ENCODE measurements at regions not wholly inside any gene's neighbourhood (a gene's known extent, or its start where the extent isn't known, plus 50 kb on each side); places are given as distances from the start of the nearest gene placed in this dataset.

GRCh38 chr3:187458921-187459320, 90.7 kb downstream of the RTP4 start:
- no peaks in the 10 kb centered on the region for H3K9me3 ChIP-seq (ENCODE audit: insufficient read depth, low read length)
- H3K9me2 ChIP-seq (replicated peaks; ENCODE audit: insufficient read depth, low read length), result no peaks in the 10 kb centered on the region
- no peaks in the 10 kb centered on the region for H3K27me3 ChIP-seq (ENCODE audit: low read length)
- no peak overlapping the region for H3K9ac ChIP-seq (ENCODE audit: low read length)
- H3K79me2 ChIP-seq (ENCODE audit: insufficient read depth, low read length), result no peaks in the 10 kb centered on the region
- no peaks in the 10 kb centered on the region for H3F3A ChIP-seq (ENCODE audit: insufficient read depth)
- no peak overlapping the region for H3K4me2 ChIP-seq (ENCODE audit: low read depth, low read length, poor library complexity, severe bottlenecking)
- no peaks in the 10 kb centered on the region for H3K36me3 ChIP-seq (ENCODE audit: low read length)
- TF ChIP-seq CTCF (IDR thresholded peaks at IDR 0.05; ENCODE audit: insufficient read depth, low read length, poor library complexity, severe bottlenecking), result no peak
- no peak for TF ChIP-seq EZH2phosphoT487 (conservative IDR thresholded peaks at IDR 0.05; ENCODE audit: low read length)
- no peak overlapping the region for H2AFZ ChIP-seq (ENCODE audit: low read depth, low read length, severe bottlenecking)
- H3K4me3 ChIP-seq (ENCODE audit: insufficient read depth, low read length, poor library complexity, severe bottlenecking), result no peak overlapping the region
- no peaks in the 10 kb centered on the region for H4K20me1 ChIP-seq (ENCODE audit: low read depth, low read length)
- no peak overlapping the region for H3K27ac ChIP-seq (ENCODE audit: low read depth, low read length)

- Histone ChIP-seq H3K4me3 (ENCODE audit: insufficient read depth, low read length, poor library complexity, severe bottlenecking) (no peak overlapping the region), H3F3A (ENCODE audit: insufficient read depth) (no peaks in the 10 kb centered on the region), H3K36me3 (ENCODE audit: low read length) (no peaks in the 10 kb centered on the region), H3K9ac (ENCODE audit: low read length) (no peak overlapping the region), H3K79me2 (ENCODE audit: insufficient read depth, low read length) (no peaks in the 10 kb centered on the region), H3K27ac (ENCODE audit: low read depth, low read length) (no peak overlapping the region), H3K27me3 (ENCODE audit: low read length) (no peaks in the 10 kb centered on the region), H3K9me3 (ENCODE audit: insufficient read depth, low read length) (no peaks in the 10 kb centered on the region), H2AFZ (ENCODE audit: low read depth, low read length, severe bottlenecking) (no peak overlapping the region), H3K9me2 (replicated peaks; ENCODE audit: insufficient read depth, low read length) (no peaks in the 10 kb centered on the region), H4K20me1 (ENCODE audit: low read depth, low read length) (no peaks in the 10 kb centered on the region), H3K4me2 (ENCODE audit: low read depth, low read length, poor library complexity, severe bottlenecking) (no peak overlapping the region)
- no peak for TF ChIP-seq EZH2phosphoT487 (conservative IDR thresholded peaks at IDR 0.05; ENCODE audit: low read length)
- no peak for TF ChIP-seq CTCF (IDR thresholded peaks at IDR 0.05; ENCODE audit: insufficient read depth, low read length, poor library complexity, severe bottlenecking)
Observed at GRCh38 chr3:187458383-187458782, 90.2 kb downstream of the RTP4 start.

- Histone ChIP-seq H2AFZ (ENCODE audit: low read depth, low read length, severe bottlenecking) (no peak overlapping the region), H3K36me3 (ENCODE audit: low read length) (no peaks in the 10 kb centered on the region), H3K27me3 (ENCODE audit: low read length) (no peaks in the 10 kb centered on the region), H3K79me2 (ENCODE audit: insufficient read depth, low read length) (no peaks in the 10 kb centered on the region), H3K27ac (ENCODE audit: low read depth, low read length) (no peak overlapping the region), H3K4me3 (ENCODE audit: insufficient read depth, low read length, poor library complexity, severe bottlenecking) (no peak overlapping the region), H3F3A (ENCODE audit: insufficient read depth) (no peaks in the 10 kb centered on the region), H3K4me2 (ENCODE audit: low read depth, low read length, poor library complexity, severe bottlenecking) (no peak overlapping the region), H3K9me3 (ENCODE audit: insufficient read depth, low read length) (no peaks in the 10 kb centered on the region), H4K20me1 (ENCODE audit: low read depth, low read length) (no peaks in the 10 kb centered on the region), H3K9ac (ENCODE audit: low read length) (no peak overlapping the region), H3K9me2 (replicated peaks; ENCODE audit: insufficient read depth, low read length) (no peaks in the 10 kb centered on the region)
- TF ChIP-seq CTCF (IDR thresholded peaks at IDR 0.05; ENCODE audit: insufficient read depth, low read length, poor library complexity, severe bottlenecking), result no peak
- TF ChIP-seq EZH2phosphoT487 (conservative IDR thresholded peaks at IDR 0.05; ENCODE audit: low read length), result no peak
Observed at GRCh38 chr3:187456250-187456649, 88.1 kb downstream of the RTP4 start.

All from SU-DHL-6 (cell line).